Prostate gland (tissue), 2 donors: ENCODE measurements at regions not wholly inside any gene's neighbourhood (a gene's known extent, or its start where the extent isn't known, plus 50 kb on each side); places are given as distances from the start of the nearest gene placed in this dataset.
"Not testable (repeated sequence)": the region's sequence is repeated elsewhere in the genome, so short reads cannot be mapped to it uniquely, and the experiment has no call there.

ENCODE experiments used
- DNase-seq: peaks from one replicate; pipeline ENCODE4 v3.0.0-alpha.2; 2019; ENCODE audit warnings: low spot score
- H3K27ac ChIP-seq, 2 donors: fragments of 200-600 bp; sonication (generic); 2 replicates each; pipeline ENCODE4 v1.5.1; 2017 to 2019
- H3K27me3 ChIP-seq: fragments of 200-600 bp; sonication (generic); replicated peaks from 2 replicates; pipeline ENCODE4 v1.5.1; 2019; ENCODE audit not compliant: insufficient read depth
- H3K36me3 ChIP-seq, 2 donors: fragments of 200-600 bp; sonication (generic); 1 replicate in 1 of 2; 2 replicates in 1 of 2; pipeline versions ENCODE4 v1.5.1 to v1.8.1; 2017 to 2019
- H3K4me1 ChIP-seq: fragments of 200-600 bp; sonication (generic); replicated peaks from 2 replicates; pipeline ENCODE4 v1.5.1; 2019
- H3K4me3 ChIP-seq, 2 donors: fragments of 200-600 bp; sonication (generic); 2 replicates each; pipeline ENCODE4 v1.5.1; 2017 to 2019
- H3K9me3 ChIP-seq: fragments of 200-600 bp; sonication (generic); 2 replicates; pipeline ENCODE4 v1.5.1; 2017
- CTCF ChIP-seq, 4 experiments: fragments of 200-600 bp in 2 of 4; fragments of 450-650 bp in 2 of 4; sonication (generic) in 2 of 4; IDR thresholded peaks; 1 replicate in 3 of 4; 2 replicates in 1 of 4; pipeline ENCODE4 v1.5.1; 2016 to 2019; ENCODE audit warnings: antibody characterized with exemption in 4 of 4, mild to moderate bottlenecking in 2 of 4, moderate library complexity in 2 of 4
- POLR2A ChIP-seq: fragments of 450-650 bp; IDR thresholded peaks from one replicate; pipeline ENCODE4 v1.6.1; 2016; ENCODE audit warnings: antibody characterized with exemption, mild to moderate bottlenecking
- POLR2AphosphoS5 ChIP-seq: sonication (generic); formaldehyde crosslinking; IDR thresholded peaks from one replicate; pipeline ENCODE4 v1.6.1; 2017; ENCODE audit warnings: antibody characterized with exemption
- WGBS: methylation state at CpG from one replicate; pipeline ENCODE4 v1.1.5; 2018; 5-methylcytosine and 5-hydroxymethylcytosine counted together
- intact Hi-C: fragments of 100-400 bp; cut with DNase I; formaldehyde crosslinking; loops from one replicate; pipeline ENCODE4 v1.14.2; 2022

- Histone ChIP-seq H3K36me3 (no peaks in the 10 kb centered on the region), H3K9me3 (no peaks in the 10 kb centered on the region), H3K4me3 (no peak overlapping the region), H3K4me1 (no peaks in the 10 kb centered on the region), H3K27ac (no peak overlapping the region), H3K27me3 (no peaks in the 10 kb centered on the region)
- TF ChIP-seq POLR2AphosphoS5, result no peak
- TF ChIP-seq CTCF (IDR thresholded peaks at IDR 0.05), result no peak
- no peak for TF ChIP-seq POLR2A
- 73% methylated on average over 2 of the region's 2 CpGs for WGBS
- no peak for DNase-seq
- intact Hi-C loops, result no loop called here
Measured at GRCh38 chr18:72973841-72974240, 106.1 kb upstream of the NETO1 start.

- no peaks in the 10 kb centered on the region for H3K9me3 ChIP-seq
- no peak overlapping the region for H3K27ac ChIP-seq
- 33% methylated on average over 9 of the region's 9 CpGs for WGBS
- H3K4me1 ChIP-seq, result no peaks in the 10 kb centered on the region
- H3K27me3 ChIP-seq, result no peaks in the 10 kb centered on the region
- H3K4me3 ChIP-seq, result no peak overlapping the region
- no peaks in the 10 kb centered on the region for H3K36me3 ChIP-seq
- no peak for DNase-seq
- TF ChIP-seq POLR2AphosphoS5 (no peak), CTCF (IDR thresholded peaks at IDR 0.05) (no peak), POLR2A (no peak)
- intact Hi-C loops, result no loop called here
Measured at GRCh38 chr18:72965616-72966015, 97.8 kb upstream of the NETO1 start.

GRCh38 chr18:72958195-72958594 is 90.4 kb upstream of the NETO1 start:
- H3K4me3 ChIP-seq, H3K9me3 ChIP-seq, intact Hi-C loops, DNase-seq, H3K27ac ChIP-seq, H3K27me3 ChIP-seq, H3K4me1 ChIP-seq, H3K36me3 ChIP-seq: not testable (repeated sequence)

GRCh38 chr18:72948439-72948838 is 80.7 kb upstream of the NETO1 start:
- 47% methylated on average over 3 of the region's 3 CpGs for WGBS
- intact Hi-C loops, result no loop called here
- DNase-seq, result no peak

GRCh38 chr18:72942766-72943165 is 75.0 kb upstream of the NETO1 start:
- Histone ChIP-seq H3K9me3 (no peaks in the 10 kb centered on the region), H3K27ac (no peak overlapping the region), H3K4me3 (no peak overlapping the region), H3K4me1 (no peaks in the 10 kb centered on the region), H3K36me3 (no peaks in the 10 kb centered on the region), H3K27me3 (no peaks in the 10 kb centered on the region)
- intact Hi-C loops, result no loop called here
- 94% methylated on average over 2 of the region's 2 CpGs for WGBS
- no peak for DNase-seq
- TF ChIP-seq POLR2AphosphoS5 (no peak), CTCF (IDR thresholded peaks at IDR 0.05) (no peak), POLR2A (no peak)

More at GRCh38 chr18:72948439-72948838, 80.7 kb upstream of the NETO1 start:
- Histone ChIP-seq H3K27ac (no peak overlapping the region), H3K9me3 (no peaks in the 10 kb centered on the region), H3K36me3 (no peaks in the 10 kb centered on the region), H3K4me1 (no peaks in the 10 kb centered on the region), H3K4me3 (no peak overlapping the region), H3K27me3 (no peaks in the 10 kb centered on the region)
- TF ChIP-seq POLR2A (no peak), CTCF (IDR thresholded peaks at IDR 0.05) (no peak), POLR2AphosphoS5 (no peak)
